ENCODE measurements at regions not wholly inside any gene's neighbourhood (a gene's known extent, or its start where the extent isn't known, plus 50 kb on each side); places are given as distances from the start of the nearest gene placed in this dataset.

- TF ChIP-seq, protein P1, sequence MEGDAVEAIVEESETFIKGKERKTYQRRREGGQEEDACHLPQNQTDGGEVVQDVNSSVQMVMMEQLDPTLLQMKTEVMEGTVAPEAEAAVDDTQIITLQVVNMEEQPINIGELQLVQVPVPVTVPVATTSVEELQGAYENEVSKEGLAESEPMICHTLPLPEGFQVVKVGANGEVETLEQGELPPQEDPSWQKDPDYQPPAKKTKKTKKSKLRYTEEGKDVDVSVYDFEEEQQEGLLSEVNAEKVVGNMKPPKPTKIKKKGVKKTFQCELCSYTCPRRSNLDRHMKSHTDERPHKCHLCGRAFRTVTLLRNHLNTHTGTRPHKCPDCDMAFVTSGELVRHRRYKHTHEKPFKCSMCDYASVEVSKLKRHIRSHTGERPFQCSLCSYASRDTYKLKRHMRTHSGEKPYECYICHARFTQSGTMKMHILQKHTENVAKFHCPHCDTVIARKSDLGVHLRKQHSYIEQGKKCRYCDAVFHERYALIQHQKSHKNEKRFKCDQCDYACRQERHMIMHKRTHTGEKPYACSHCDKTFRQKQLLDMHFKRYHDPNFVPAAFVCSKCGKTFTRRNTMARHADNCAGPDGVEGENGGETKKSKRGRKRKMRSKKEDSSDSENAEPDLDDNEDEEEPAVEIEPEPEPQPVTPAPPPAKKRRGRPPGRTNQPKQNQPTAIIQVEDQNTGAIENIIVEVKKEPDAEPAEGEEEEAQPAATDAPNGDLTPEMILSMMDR (conservative IDR thresholded peaks at IDR 0.05; ENCODE audit: low read length), result no peak
- no peak for TF ChIP-seq EZH2phosphoT487 (IDR thresholded peaks at IDR 0.05; ENCODE audit: borderline replicate concordance, low read depth, low read length)
Observed at GRCh38 chr1:201630582-201630981, 91.7 kb downstream of the NAV1 start.

Data from OCI-LY7 (cell line).